ENCODE measurements at regions not wholly inside any gene's neighbourhood (a gene's known extent, or its start where the extent isn't known, plus 50 kb on each side); places are given as distances from the start of the nearest gene placed in this dataset.

DNA sequence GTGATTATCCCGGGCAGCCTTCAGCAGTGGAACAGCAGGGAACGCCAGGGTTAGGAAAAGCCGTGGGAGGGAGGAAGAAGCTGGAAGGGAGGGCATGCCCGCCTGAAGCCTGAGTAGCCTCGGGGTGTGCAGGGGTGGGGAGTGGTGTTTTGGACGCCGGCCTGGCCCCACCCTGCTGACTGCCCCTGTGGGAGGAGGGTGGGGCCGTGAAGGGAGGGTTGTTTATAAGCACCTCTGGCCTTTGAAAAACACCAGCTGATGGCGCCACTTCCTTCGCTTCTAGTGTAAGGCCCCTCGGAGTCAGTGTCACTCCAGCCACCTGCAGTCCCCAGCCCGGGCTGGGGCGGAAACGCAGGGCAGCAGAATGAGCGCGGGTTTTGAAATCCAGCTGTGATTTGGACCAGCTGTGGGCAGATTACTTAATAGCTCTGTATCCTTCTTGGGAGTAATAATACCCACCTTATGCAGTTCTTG lies 52.8 kb upstream of the BMP6 start:
- Histone ChIP-seq H3K27ac (ENCODE audit: low read depth, low read length, poor library complexity, severe bottlenecking) (no peak overlapping the region), H3K27me3 (replicated peaks; ENCODE audit: insufficient read depth, low read depth, low read length, poor library complexity) (no peaks in the 10 kb centered on the region), H3K4me1 (ENCODE audit: insufficient read depth, low read length, poor library complexity, severe bottlenecking) (no peaks in the 10 kb centered on the region), H3K4me3 (ENCODE audit: low read depth, low read length, poor library complexity, severe bottlenecking) (no peak overlapping the region), H3K36me3 (ENCODE audit: insufficient read depth, low read length, poor library complexity, severe bottlenecking) (no peaks in the 10 kb centered on the region), H3K9me3 (ENCODE audit: low read depth, low read length, poor library complexity, severe bottlenecking) (no peaks in the 10 kb centered on the region)
- TF ChIP-seq, protein P1, sequence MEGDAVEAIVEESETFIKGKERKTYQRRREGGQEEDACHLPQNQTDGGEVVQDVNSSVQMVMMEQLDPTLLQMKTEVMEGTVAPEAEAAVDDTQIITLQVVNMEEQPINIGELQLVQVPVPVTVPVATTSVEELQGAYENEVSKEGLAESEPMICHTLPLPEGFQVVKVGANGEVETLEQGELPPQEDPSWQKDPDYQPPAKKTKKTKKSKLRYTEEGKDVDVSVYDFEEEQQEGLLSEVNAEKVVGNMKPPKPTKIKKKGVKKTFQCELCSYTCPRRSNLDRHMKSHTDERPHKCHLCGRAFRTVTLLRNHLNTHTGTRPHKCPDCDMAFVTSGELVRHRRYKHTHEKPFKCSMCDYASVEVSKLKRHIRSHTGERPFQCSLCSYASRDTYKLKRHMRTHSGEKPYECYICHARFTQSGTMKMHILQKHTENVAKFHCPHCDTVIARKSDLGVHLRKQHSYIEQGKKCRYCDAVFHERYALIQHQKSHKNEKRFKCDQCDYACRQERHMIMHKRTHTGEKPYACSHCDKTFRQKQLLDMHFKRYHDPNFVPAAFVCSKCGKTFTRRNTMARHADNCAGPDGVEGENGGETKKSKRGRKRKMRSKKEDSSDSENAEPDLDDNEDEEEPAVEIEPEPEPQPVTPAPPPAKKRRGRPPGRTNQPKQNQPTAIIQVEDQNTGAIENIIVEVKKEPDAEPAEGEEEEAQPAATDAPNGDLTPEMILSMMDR (conservative IDR thresholded peaks at IDR 0.05; ENCODE audit: low read depth, low read length) = 0 out of 2 replicates have a peak, but pooled peaks have one; percentile 22
- no peak for TF ChIP-seq EZH2 (IDR thresholded peaks at IDR 0.05; ENCODE audit: borderline replicate concordance, low read depth, low read length, poor library complexity, severe bottlenecking)
- BruUV-seq (replicated peaks) = no TSS peak
- peak; percentile 17 for DNase-seq (ENCODE audit: low spot score)
- ChIA-PET POLR2A (ENCODE audit: low non-redundant PET) (no interaction called here), CTCF (no interaction called here)
- intact Hi-C loops (cut with micrococcal nuclease; ENCODE audit: unreplicated experiment) = no loop called here

DNA sequence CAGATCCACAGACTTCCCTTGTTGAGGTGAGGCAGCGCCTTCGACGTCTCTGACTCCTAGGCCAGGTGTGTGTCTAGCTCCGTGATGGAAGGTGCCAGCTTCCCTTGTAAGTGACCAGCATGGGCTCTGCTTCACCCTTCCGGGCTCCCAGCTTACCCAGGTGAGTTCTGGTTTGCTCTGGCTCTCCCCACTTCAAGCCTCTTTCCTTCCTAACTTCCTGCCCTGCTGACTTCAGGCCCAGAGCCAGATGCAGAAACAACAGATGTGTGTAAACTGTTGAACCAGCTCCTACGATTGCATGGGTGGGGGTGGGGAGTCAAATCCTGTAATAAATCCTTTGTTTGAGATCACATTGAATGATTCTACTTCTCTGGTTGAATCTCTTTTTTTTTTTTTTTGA lies 51.6 kb upstream of the BMP6 start:
- Histone ChIP-seq H3K27me3 (replicated peaks; ENCODE audit: insufficient read depth, low read depth, low read length, poor library complexity) (no peaks in the 10 kb centered on the region), H3K4me1 (ENCODE audit: insufficient read depth, low read length, poor library complexity, severe bottlenecking) (no peaks in the 10 kb centered on the region), H3K27ac (ENCODE audit: low read depth, low read length, poor library complexity, severe bottlenecking) (no peak overlapping the region), H3K9me3 (ENCODE audit: low read depth, low read length, poor library complexity, severe bottlenecking) (no peaks in the 10 kb centered on the region), H3K4me3 (ENCODE audit: low read depth, low read length, poor library complexity, severe bottlenecking) (no peak overlapping the region), H3K36me3 (ENCODE audit: insufficient read depth, low read length, poor library complexity, severe bottlenecking) (no peaks in the 10 kb centered on the region)
- ChIA-PET CTCF (no interaction called here), POLR2A (ENCODE audit: low non-redundant PET) (no interaction called here)
- no peak for DNase-seq (ENCODE audit: low spot score)
- BruUV-seq (replicated peaks) = no TSS peak
- intact Hi-C loops (cut with micrococcal nuclease; ENCODE audit: unreplicated experiment) = no loop called here
- TF ChIP-seq EZH2 (IDR thresholded peaks at IDR 0.05; ENCODE audit: borderline replicate concordance, low read depth, low read length, poor library complexity, severe bottlenecking) = no peak
- TF ChIP-seq, protein P1 (conservative IDR thresholded peaks at IDR 0.05; ENCODE audit: low read depth, low read length) = no peak

DNA sequence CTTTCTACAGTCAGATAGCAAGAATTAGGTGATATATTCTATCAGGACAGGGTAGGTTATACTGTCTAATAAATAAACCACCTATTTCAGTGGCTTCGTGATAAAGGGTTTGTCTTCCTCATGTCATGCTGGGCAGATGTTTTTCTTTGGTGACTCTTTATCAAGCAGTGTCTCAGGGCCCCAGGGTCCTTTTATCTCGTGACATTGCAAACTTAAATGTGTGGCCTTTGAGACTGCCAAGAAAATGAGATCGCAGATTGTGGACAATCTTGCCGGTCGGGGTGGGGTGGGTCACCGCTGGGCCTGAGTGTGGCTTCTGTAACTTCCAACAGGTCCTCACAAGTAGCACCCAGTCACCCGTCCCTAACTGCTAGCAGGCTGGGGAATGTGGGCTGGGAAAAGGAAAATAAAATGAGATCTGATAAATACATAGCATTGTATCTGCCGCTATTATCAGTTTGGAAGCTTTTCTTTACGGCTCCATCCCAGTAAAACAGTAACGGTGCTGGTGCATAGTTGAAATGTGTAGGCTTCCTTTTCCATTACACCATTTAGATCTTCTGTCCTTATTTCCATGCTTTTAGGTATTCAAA lies 50.5 kb upstream of the BMP6 start:
- no peak for DNase-seq (ENCODE audit: low spot score)
- Histone ChIP-seq H3K4me1 (ENCODE audit: insufficient read depth, low read length, poor library complexity, severe bottlenecking) (no peaks in the 10 kb centered on the region), H3K27ac (ENCODE audit: low read depth, low read length, poor library complexity, severe bottlenecking) (no peak overlapping the region), H3K4me3 (ENCODE audit: low read depth, low read length, poor library complexity, severe bottlenecking) (no peak overlapping the region), H3K27me3 (replicated peaks; ENCODE audit: insufficient read depth, low read depth, low read length, poor library complexity) (no peaks in the 10 kb centered on the region), H3K36me3 (ENCODE audit: insufficient read depth, low read length, poor library complexity, severe bottlenecking) (no peaks in the 10 kb centered on the region), H3K9me3 (ENCODE audit: low read depth, low read length, poor library complexity, severe bottlenecking) (no peaks in the 10 kb centered on the region)
- CTCF ChIA-PET = no interaction called here
- POLR2A ChIA-PET (ENCODE audit: low non-redundant PET) = no interaction called here
- intact Hi-C loops (cut with micrococcal nuclease; ENCODE audit: unreplicated experiment) = no loop called here
- TF ChIP-seq EZH2 (IDR thresholded peaks at IDR 0.05; ENCODE audit: borderline replicate concordance, low read depth, low read length, poor library complexity, severe bottlenecking) = no peak
- TF ChIP-seq, protein P1 (conservative IDR thresholded peaks at IDR 0.05; ENCODE audit: low read depth, low read length) = no peak
- no TSS peak for BruUV-seq (replicated peaks)
